Adrenal gland (tissue), 5 donors: ENCODE measurements at regions not wholly inside any gene's neighbourhood (a gene's known extent, or its start where the extent isn't known, plus 50 kb on each side); places are given as distances from the start of the nearest gene placed in this dataset.

Experiments
- CTCF ChIP-seq, 6 experiments: fragments of 450-650 bp in 4 of 6; fragments of 200-600 bp in 2 of 6; sonication (generic) in 1 of 6; IDR thresholded peaks; 1 replicate in 5 of 6; 2 replicates in 1 of 6; pipeline versions ENCODE4 v1.5.1 to v1.8.0; 2016 to 2021; ENCODE audit warnings: antibody characterized with exemption in 6 of 6, mild to moderate bottlenecking in 2 of 6, moderate library complexity in 1 of 6
- POLR2A ChIP-seq, 2 donors: fragments of 450-650 bp; IDR thresholded peaks; one replicate each; pipeline ENCODE4 v1.6.1; 2017; ENCODE audit warnings: antibody characterized with exemption in 2 of 2, mild to moderate bottlenecking in 2 of 2, moderate library complexity in 1 of 2
- donor health status: DM: no; HTN: no; CAD: no.

- TF ChIP-seq CTCF (IDR thresholded peaks at IDR 0.05): no peak
- no peak for TF ChIP-seq POLR2A (IDR thresholded peaks at IDR 0.05)
Measured at GRCh38 chr21:24369278-24369677, 1238.0 kb downstream of the MRPL39 start.
